ENCODE measurements at regions not wholly inside any gene's neighbourhood (a gene's known extent, or its start where the extent isn't known, plus 50 kb on each side); places are given as distances from the start of the nearest gene placed in this dataset.
"Not testable (repeated sequence)": the region's sequence is repeated elsewhere in the genome, so short reads cannot be mapped to it uniquely, and the experiment has no call there.

DNA sequence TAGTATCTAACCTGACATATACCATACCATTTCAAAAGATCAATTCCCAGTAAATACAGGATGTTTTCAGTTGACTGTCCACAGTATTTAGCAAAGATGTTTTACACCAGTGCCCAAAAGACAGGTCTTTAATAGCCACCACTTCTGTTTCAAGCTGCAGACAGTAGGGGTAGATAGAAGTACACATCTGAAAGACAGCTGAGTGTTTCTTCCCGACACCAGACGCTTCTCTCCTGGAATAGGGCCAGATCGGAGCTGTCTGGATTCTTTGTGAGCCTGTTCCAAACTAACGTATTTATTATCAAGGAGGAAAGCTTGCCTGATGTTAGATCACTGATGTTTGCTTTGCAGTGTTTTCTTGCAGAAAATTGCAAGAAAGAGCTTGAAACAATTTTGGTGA lies 136.1 kb upstream of the RBMS3 start:
- DNase-seq: peak; percentile 65

DNA sequence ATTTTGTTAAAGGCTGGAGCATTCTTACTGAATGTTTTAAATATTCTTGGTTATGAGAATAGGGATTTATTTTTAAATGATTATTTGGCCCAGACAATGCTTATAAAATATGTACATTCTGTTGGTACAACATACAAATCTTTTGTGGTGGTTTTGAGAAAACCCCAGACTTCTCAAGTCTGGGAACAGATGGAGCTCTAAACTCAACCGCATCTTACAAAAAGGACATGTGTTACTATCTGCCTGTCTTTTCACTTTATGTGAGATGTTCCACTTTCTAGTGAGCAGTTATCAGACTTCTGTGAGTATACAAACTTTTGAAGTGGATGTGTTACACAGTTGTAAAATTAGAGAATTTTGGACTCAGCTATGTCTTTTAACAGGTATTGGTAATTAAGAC lies 135.5 kb upstream of the RBMS3 start:
- DNase-seq: no peak

DNA sequence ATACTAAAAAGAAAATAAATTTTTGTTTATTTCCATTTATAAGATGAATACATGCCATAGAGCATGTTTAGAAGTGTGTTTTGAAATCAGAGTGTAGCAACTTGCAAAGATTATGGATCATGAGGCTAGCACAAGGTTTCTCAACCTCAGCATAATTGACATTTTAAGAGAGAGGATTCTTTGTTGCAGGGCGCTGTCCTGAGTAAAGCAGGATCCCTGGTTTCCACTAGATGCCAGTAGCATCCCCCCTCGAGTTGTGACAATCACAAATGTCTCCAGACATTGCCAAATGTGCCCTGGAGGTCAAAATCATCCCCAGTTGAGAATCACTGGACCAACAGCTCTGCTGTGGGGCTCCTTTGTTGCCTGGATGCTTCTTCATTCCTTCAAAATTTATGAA lies 128.5 kb upstream of the RBMS3 start:
- no peak for DNase-seq

DNA sequence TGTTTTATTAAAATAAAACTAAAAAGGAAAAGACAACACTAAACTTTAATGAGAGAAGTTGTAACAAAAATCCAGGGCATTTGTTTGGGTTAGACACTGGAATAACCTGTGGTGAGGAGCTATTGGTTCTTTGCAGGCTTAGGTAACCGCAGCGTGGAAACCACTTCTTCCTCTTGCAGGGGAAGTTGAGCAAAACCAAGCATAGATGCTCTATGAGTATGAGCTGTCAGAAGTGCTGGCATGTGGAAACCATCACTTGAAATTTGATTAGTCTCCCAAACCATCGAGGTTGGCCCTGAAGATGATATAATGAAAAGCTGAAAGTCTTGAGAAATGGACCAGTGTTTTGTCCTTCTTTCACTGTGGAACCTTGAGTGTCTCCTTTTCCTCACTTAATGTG lies 127.1 kb upstream of the RBMS3 start:
- DNase-seq: no peak

DNA sequence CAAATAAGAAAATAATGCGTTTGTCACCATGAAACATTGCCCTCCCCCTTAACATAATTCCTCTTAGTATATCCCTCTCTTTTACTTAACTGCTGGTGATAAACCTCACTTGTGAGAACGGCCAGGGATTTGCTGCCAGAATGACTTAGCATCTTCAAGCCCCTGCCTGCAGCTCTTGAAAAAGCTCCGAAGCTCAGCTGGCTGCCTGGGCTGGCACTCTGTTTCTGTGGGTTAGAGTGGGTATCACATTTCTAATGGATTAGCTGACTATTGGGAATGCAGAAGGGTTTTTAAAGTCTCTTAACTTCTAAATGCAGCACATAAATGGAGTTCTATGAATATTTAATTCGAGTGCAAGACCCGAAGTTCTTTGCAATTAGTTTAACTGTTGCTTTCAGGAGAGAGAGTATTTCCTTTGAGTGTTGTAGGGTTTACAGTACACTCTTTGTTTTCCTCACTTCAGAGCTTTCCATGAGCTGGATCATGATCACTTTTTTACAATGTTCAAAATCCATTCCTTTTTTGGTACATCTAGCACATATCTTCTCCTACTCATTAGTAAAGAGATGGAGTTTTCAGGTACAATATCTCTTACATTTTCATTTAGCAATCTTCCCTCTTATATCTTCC lies 124.7 kb upstream of the RBMS3 start:
- DNase-seq: no peak

DNA sequence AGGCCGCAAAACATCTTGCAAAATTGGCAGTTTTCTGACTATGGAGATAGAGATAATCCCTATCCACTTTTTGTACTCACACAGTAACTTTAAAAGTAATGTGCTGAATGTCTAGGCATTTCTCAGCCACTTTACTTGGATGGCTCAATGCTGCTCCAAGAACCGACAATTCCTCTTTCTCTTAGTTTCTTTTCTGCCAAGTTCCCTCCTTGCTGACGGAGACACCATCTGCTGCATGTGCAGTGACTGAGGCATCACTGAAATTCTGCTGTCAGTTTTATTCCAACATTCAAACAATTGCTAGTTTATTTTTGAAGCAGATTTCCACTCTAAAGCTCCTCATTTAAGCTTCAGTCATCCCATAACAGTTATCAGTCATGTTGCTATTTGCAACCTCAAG lies 116.0 kb upstream of the RBMS3 start:
- no peak for DNase-seq

DNA sequence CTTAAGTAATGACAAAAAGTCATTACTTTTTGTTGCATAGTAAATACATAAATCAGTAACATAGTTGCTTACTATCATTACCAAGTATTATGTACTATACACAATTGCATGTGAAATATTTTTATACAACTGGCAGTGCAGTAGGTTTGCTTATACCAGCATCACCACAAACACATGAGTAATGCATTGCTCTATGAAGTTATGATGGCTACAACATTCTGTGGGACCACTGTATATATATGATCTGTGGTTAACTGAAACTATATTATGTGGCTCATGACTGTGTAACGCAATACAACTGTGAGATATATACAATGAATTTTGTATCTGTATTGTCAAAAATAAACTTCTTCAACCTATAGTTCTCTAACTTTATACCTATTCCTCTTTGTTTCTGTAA lies 113.7 kb upstream of the RBMS3 start:
- no peak for DNase-seq

DNA sequence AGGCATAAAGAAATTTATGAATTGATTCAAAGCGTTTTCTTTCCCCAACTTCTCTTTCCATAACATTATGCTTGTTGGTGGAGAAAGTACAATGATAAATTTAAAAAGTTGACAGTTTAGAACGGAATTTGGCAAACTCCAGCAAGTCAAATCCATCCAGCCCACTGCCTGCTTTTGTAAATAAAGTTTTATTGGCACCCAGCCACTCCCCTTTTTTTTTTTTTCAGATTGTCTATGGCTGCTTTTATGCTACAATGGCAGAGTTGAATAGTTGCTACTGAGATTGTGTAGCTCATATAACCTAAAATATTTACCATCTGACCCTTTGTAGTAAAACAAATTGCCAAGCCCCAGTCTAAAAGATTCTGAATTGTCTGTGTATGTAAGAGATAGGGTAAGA lies 112.8 kb upstream of the RBMS3 start:
- DNase-seq: no peak

DNA sequence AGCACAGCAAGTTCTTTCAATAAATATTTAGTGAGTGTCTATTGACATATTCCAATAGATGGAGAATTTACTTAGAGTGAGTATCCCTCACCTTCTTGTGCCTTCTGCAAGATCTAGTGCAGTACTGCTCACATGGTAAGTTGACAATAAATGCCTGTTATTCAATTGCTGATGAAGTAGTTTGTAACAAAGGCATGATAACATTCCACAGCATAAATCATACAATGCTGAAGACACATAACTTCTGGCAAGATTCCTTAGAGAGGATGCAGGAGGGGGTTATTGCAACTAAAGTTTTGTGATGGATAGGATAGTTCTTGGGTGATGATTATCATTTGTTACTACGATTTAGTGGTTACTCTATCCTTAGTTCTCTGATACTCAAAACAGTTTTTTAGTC lies 112.2 kb upstream of the RBMS3 start:
- DNase-seq: no peak

DNA sequence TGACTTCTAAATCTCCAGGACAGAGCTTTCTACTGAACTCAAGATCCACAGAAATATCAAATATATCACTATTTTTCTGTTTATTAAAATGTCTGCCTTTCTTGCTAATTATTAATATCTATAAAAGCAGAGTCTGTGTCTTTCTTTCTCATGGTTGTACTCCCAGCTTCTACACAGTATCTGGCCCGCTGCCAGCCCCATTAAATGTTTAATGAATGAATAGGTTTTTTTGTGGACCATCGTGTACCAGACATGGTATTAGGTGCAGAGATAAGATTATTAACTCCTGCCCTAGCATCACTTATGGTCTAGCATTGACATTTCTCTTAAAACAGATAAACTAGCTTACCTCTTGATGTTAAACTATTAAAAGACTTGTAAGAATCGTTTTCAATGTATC lies 111.4 kb upstream of the RBMS3 start:
- DNase-seq: no peak

DNA sequence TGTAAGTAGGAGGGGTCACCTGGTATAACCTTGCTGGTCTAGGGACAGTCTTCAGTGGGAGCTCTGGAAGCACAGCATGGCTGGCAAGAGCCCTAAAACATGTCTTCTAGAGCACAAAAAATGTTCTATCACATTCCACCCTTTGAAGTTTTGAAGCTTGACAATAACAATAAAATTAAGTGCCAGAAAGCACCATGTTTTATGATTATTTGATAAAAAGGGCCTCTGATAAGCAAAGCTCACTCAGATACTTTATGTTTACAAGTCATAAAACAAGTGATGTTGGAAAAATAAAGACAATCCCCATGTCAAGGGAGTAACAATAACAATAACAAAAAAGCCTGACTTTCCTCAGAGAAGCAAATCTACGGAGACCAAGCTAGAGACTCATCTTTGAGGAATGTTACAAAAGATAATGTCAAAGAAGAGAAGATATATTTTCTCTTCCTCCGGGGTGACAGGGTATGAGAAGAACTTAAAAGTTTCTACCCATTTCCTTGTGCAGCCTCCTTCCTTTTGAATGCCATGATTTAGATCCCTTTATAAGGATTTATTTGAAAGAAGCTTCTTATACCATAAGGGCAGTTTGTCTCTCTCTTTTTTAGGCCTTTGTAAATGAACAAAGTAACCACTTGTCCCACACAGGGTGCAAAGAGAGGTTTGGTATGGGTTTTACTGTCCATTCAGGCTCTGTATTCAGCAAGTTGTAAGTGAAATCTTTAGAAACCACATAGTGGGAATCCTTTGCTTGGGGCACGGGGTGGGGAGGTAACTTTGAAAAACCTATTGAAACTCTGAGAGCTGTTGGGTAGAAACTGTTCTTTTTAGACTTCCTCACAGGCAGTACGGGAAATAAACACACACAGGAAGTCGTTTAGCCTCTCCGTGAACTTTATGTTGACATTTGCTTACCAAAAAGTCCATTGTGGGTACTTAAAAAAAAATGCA lies 109.6 kb upstream of the RBMS3 start:
- no peak for DNase-seq

DNA sequence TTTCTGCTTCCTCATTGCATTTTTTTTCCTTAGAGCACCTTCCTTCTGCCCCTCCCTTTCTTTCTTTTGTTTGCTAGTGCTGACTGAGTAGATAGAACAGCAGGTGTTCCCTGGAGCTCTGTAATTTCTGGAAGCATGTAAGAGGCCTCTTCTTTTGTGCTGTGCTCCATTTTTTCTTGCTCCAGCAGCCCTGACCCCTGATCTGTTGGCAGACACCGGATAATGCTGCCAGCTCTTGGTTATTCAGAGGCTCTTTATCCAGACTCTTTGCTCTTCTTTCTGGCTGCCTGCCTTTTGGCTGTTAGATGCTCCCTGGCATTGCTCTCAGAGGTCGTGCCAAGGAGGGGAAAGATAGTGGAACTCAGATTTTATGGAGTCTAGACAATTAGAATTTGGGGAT lies 104.4 kb upstream of the RBMS3 start:
- DNase-seq: no peak

DNA sequence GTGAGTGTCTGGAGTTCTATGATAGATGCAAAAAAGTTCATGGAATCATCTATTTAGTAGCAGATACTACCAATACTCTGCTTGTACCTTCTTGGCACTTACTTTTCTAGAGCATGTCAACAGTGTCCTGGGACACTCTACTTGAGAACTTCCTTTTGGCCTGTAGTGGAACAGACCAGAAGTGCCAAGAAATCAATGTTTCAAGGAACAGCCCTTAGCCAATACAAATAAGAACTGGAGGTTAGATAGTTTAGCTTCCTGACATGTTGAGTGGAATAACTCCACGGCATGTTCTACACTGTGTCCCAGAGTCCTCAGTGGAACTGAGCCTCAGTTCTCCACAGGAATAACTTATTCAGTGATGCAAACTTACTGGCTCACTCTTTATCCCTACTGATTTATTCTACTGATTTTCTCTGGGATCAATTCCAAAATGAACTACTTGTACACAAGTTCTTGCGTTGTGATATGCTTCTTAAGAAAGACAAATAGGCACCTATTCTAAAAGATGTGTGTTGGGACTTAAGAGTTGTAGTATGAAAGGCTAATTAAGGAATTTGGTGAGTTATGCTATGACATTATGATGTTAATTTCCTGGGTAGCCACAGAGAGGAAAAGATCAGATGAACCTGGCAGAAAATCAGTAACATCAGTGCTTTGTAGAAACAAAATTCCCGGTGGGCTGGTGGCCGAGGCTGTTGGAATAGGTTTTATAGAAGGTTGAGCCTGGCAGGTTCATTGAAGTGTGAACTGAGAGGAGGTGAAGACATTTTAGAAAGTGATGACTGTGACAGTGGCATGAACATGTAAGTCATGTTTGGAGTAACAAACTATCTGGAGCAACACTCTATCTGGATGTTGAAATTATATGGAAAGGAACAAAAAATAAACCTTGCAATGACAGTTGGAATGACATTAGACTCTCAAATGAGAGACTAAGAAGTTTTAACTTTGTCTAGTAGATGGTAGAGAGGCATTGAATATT lies 101.8 kb upstream of the RBMS3 start:
- DNase-seq: no peak

DNA sequence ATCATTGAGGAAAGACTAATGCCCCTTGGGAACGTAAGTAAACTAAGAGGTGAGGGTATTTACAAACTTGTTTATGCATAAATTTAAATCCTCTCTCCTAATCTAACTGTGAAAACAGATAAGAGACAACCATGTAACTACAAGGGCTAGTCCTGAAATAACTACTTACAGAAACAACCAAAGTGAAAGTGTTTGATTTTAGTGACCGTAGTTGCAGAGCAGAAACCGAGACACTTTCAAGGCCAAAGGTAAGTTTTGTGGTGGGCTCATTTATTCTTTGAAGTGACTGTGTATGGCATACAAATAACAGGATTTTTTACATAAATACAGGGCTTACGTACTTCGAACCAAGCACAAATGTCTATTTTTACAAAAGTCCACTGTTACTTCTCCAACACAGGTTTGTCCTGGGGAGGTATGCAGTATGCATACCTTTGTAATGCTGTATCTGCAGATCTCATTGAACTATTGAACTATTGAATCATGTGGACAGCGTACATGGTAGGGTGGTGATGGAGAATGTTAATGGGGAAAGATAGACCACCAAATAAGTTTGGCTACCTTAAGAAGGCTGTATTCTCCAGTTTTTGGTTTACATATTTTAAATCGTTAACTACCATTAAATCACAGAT lies 99.6 kb upstream of the RBMS3 start:
- DNase-seq: no peak

DNA sequence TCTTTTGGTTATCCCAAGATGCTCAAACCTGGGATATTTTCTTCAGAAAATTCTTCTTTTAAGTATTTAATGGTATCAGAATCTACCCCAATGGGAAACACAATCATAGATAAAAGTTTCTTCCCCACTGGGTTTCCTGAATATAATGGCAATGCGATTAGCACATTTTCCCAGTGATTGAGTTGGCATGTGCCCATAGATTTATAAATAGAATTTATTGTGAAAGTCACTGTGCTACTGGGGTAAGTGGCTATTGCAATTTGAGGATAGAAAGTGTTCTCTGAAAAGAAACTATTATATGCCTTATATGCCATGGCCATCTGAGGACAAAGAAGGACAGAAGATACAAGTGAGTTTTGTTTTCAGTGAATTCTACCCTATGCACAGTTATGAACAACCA lies 99.0 kb upstream of the RBMS3 start:
- no peak for DNase-seq

DNA sequence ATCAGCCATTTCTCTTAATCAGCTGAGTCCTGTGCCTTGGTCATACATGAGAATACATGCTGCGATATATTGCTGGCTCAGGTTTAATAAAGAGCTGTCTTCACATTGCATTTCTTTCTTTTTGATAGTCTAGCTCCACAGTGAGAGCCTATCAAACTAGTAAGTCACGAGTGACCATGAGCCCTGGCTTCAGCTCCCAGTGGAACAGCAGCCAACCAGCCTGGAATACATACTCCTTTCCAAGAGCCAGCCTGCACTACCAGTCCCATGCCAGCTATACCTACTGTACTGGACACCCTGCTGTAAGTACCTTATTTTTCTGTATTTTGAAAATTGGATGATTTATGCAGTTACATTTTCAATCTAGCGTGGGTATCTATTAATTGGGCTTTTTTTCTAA lies 98.0 kb upstream of the RBMS3 start:
- not testable (repeated sequence) for DNase-seq

DNA sequence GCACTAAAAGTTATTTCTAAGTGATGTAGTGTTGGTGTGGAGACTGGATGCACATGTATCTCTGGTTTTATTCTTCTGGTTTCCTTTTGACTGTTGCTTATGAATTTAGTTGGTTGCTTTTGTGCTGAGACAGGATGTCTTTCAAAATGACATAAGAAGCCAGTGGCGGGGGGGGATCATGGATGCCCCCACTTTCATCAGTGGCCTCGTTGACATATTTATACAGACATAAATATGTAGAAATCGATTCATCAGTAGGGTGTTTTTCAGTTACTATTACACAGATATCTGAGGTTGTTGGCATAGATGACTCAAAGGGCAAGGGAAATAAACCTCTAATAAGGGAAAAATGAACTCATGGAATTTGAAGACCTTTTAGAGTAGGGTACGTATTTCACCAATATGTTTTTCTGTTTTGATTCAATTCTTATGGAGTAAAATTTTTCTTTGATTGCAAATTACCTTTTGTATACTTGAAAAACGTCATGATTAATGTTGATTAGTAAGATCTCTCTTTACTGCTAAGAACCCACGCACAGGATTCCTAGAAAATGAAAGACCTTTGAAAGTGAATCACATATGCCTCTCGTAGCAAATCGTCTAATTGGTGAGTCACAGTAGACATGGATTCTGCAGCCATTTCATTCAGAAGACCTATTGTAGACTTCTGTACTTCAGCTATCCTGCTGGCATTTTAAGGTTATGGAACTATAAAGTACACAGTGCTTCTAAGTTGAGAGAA lies 97.4 kb upstream of the RBMS3 start:
- DNase-seq: no peak

DNA sequence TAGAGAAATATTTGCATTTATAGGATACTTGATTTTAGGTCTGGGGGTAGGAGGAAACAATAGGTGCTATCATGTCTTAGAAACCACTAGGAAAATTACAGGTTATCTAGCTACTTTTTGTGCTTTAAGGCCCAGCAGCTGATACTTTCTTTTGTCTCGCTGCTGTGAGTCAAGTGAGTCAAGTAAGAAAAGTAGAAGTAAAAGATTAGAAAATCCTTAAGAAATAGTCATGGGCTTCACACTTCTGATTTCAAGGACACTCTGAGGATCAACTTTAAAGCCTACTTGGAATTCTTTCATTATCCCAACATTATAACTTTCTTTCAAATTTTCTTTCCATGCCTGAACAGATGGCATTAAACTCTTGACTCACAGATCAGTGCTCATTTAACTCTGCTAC lies 95.2 kb upstream of the RBMS3 start:
- no peak for DNase-seq

DNA sequence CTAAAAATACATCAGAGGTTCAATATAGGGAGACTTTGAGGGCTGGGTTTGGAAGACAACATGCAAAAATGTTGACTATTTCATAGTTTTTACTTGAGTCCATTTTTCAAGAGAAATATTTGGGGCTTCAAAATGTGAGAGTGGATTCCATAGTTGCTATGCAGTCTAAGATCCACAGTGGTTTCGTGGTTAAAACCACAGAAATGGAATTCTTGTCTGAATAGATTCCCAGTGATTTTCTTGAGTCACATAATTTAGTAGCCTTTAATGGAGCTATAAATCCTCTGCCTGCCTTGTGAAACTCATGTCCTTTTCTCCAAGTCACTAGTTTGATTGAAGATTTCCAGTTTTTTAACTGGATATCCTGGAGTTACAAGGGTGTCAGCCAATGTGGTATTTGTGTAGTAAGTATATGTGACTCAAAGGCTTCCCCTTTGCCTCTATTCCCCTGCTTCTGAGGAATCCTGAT lies 94.7 kb upstream of the RBMS3 start:
- no peak for DNase-seq

DNA sequence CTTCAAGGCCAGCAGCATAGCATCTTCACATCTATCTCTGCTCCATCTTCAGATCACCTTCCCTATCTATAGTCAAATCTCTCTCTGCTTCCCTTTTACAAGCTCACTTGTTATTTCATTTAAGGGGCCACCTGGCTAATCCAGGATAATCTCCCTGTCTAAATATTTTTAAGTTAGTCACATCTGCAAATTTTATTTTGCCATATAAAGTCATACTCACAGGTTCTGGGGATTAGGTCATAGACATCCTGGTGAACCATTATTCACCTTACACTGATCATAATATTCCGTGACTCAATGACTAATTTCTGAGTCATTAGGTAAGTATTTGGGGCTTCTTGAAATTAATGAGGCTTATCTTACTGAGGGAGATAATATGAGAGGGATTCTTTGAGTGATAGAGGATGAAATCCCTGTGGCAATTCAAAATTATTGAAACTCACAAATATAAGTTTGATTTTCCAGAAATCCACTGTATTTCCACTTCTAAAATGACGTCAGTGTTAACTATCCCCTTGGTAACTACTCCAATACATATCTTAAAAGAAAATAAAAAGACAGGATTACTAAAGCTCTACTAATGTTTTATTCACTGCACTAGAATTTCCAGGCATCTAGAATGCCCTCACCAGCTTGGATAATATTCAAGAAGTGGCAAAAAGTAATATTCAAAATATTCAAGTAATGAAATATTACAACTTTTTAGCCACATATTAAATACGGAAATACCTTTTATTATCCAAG lies 93.7 kb upstream of the RBMS3 start:
- DNase-seq: no peak

DNA sequence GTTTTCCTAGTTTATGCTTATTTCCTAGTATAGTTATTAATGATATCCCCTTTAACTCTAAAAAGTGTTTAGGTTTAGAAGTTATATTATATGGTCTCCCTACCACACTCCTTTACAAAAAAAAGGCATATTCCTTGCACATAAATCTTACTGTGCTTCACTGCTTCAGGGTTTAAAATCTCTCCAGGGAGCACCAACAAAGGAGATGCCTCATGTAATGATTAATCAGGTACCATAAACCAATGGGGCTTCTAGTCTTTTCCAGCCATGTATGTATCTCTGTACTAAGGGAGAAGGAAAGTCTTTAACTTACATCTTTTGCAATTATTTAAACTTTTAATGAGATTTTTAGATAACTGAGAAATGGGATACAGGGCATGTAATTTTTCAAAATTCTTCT lies 91.5 kb upstream of the RBMS3 start:
- DNase-seq: no peak

Measured in hindlimb muscle (tissue), 1 donor.